Right ventricle myocardium inferior (tissue), 1 donor: ENCODE measurements at regions not wholly inside any gene's neighbourhood (a gene's known extent, or its start where the extent isn't known, plus 50 kb on each side); places are given as distances from the start of the nearest gene placed in this dataset.
"Not testable (repeated sequence)": the region's sequence is repeated elsewhere in the genome, so short reads cannot be mapped to it uniquely, and the experiment has no call there.

ENCODE experiments used
- ATAC-seq: fragments of 200-7000 bp; cut with Tn5 transposase; one replicate; pipeline ENCODE4 v1.9.1; 2020; ENCODE audit warnings: mild to moderate bottlenecking, moderate library complexity
- DNase-seq: peaks from one replicate; pipeline ENCODE4 v3.0.0; 2021; ENCODE audit errors: missing footprints
- intact Hi-C: fragments of 100-400 bp; cut with DNase I; formaldehyde crosslinking; loops from one replicate; pipeline ENCODE4 v1.11.0; 2022
- donor health status: DM: no; HTN: yes; CAD: no; lungs with severe emphysema.

DNA sequence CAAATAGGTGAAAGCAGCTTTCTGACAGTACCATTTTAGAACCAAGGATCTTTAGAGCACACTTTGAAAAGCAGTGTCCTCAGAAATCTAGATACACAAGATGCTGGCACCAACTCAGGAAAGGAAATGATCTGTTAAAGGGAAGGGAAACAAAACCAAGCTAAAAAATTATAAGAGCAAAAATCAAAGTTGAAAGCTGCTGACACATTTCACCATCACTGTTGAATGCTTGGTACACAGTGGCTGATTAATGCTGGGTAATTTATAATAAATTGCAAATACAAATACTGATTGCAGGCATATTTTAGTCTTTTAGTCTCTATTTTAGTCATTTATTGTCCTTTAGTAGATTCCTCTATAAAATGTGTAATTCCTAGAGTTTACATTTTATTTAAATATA is 1540.1 kb upstream of the PCDH10 start:
- DNase-seq = no peak
- intact Hi-C loops = no loop called here
- no peak for ATAC-seq

GRCh38 chr4:131610517-131610916 is 1538.6 kb upstream of the PCDH10 start:
- ATAC-seq, DNase-seq, intact Hi-C loops: not testable (repeated sequence)

GRCh38 chr4:131613086-131613823 is 1535.8 kb upstream of the PCDH10 start:
- DNase-seq (no peak), ATAC-seq (no peak)
- intact Hi-C loops = no loop called here

DNA sequence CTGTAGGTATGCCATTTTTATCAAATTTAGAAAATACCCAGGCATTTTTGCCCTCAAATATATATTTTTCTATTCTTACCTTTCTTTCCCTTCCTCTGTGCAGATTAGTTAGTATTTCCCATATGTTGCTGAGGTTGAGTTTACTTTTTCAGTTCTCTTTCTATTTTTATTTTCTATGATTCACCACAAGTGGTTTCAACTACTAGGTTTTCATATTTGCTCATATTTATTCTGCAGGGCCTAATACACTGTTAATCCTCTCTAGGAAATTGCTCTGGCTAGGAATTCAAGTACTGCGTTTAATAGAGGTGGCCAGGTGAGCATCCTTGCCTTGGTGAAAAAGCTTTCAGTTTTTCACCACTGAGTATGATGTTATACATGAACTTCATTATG is 1535.3 kb upstream of the PCDH10 start:
- intact Hi-C loops = no loop called here
- ATAC-seq (no peak), DNase-seq (no peak)

DNA sequence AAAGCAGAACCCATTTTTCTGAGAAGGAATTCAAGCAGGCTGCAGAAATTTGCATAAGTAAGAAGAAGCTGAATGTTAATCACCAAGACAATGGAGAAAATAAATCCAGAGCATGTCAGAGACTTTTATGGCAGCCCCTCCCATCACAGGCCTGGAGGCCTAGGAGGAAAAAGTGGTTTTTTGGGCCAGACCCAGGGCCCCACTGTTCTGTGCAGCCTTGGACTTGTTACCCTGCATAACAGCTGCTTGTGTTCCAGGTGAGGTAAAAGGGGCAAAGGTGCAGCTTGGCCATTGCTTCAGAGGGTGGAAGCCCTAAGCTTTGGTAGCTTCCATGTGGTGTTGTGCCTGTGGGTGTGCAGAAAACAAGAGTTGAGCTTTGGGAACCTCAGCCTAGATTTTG is 1516.2 kb upstream of the PCDH10 start:
- ATAC-seq (no peak), DNase-seq (no peak)
- intact Hi-C loops = no loop called here

- ATAC-seq (no peak), DNase-seq (no peak)
- intact Hi-C loops = no loop called here
Observed at GRCh38 chr4:131635191-131635590, 1513.9 kb upstream of the PCDH10 start.

DNA sequence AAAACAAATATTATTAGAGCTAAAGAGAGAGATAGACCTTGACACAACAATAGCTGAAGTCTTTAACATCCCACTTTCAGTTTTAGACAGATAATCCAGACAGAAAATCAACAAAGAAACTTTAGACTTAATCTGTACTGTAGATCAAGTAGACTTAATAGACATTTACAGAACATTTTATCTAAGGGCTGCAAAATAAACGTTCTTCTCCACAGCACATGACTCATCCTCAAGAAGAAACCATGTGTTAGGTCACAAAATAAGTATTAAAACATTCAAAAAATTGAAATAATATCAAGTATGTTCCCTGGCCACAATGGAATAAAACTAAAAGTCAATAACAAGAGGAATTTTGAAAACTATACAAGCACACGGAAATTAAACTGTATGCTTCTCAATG is 1510.3 kb upstream of the PCDH10 start:
- intact Hi-C loops = no loop called here
- ATAC-seq (no peak), DNase-seq (no peak)

- ATAC-seq (no peak), DNase-seq (no peak)
- intact Hi-C loops = no loop called here
Observed at GRCh38 chr4:131644619-131645018, 1504.5 kb upstream of the PCDH10 start.

DNA sequence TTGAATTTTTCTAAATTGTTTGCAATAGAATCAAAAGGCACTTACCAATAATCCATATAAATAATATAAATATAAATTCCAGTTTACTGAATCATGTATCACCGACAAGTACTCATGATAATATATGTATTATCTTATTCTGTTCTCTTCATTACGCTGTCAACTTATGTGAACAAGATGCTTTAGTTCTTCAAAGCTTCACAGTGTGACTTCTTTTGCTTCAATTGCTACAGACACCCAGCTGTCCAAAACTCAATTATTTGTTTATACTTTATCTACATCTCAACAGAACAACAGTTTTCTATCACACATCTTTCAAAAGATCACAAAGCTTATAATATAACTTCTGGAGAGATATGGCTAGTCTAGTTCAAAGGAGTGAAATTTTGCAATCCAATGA is 1499.9 kb upstream of the PCDH10 start:
- ATAC-seq (no peak), DNase-seq (no peak)
- intact Hi-C loops = no loop called here

DNA sequence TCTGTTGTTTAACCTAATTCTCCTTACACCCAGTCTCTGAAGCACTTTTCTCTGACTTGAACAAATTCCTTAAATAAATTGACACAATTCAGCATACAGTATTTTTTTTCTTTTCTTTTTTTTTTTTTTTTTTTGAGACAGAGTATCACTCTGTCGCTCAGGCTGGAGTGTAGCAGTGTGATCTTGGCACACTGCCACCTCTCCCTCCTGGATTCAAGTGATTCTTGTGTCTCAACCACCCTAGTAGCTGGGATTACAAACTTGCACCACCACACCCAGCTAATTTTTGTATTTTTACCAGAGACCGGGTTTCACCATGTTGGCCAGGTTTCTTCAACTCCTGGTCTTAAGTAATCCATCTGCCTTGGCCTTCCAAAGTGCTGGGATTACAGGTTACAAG is 1498.1 kb upstream of the PCDH10 start:
- no peak for ATAC-seq
- intact Hi-C loops = no loop called here

GRCh38 chr4:131683314-131683713 is 1465.8 kb upstream of the PCDH10 start:
- intact Hi-C loops, DNase-seq, ATAC-seq: not testable (repeated sequence)

More for the DNA sequence above, 1498.1 kb upstream of the PCDH10 start:
- DNase-seq = no peak

GRCh38 chr4:131721883-131722282 is 1427.2 kb upstream of the PCDH10 start:
- ATAC-seq (no peak), DNase-seq (no peak)
- intact Hi-C loops = no loop called here

GRCh38 chr4:131723069-131723468 is 1426.0 kb upstream of the PCDH10 start:
- intact Hi-C loops, ATAC-seq: not testable (repeated sequence)
- DNase-seq = peak; percentile 23

DNA sequence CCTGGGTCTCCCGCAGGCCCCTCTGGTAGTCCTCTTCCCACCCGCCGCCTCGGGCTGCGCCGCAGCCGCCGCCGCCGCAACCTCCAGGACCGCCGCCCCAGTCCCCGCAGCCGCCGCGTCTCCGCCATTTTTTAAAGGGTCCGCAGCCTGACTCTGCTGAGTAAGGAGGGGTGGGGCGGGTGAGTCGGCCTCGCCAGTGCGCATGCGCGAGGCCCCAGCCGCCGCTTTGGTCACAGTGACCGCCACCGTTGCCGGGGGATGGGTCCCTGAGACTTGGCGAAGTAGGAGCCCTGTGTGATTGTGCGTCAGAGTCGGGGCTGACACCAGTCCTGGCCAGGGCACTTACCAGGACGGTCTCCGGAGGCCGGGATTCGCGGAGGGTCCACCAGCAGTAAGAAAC is 1424.2 kb upstream of the PCDH10 start:
- DNase-seq = peak; percentile 77
- ATAC-seq, intact Hi-C loops: not testable (repeated sequence)

DNA sequence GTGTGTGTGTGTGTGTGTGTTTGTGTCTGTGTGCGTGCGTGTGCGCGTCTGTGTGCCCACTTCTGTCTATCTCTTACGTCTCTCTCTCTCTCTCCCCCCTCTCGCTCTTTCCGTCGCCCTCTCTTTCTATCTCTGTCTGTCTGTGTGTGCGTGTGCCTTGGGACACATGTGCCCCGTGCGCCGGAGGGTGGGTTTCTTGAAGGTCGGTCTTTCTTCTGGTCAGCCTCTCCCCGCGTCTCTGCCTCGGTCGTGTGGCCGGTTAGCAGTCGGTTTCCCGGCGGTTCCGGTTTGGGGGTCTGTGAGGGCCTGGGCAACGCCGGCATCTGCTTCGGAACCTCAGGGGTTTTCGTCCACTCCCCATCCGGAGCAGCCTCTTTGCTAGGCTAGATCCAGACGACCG is 1423.6 kb upstream of the PCDH10 start:
- ATAC-seq, DNase-seq, intact Hi-C loops: not testable (repeated sequence)

DNA sequence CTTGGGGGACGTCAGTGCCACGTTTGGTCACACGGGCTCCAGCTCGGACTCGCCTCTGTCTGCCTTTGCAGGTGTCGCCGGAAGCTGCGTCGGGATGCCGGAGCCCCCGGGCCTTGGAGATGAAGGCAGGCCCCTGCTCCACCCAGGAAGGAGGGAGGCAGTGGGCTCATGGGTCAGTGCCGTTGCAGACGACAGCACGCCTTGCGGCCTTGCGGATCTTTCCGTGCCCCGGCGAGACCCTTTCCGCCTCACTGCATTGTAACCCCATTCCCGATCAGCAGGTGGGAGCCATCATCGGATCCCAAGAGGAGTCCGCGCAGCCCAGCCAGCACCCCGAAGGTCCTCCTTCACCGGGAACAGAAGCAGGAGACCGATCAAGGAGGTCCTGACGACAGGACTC is 1422.2 kb upstream of the PCDH10 start:
- ATAC-seq, intact Hi-C loops, DNase-seq: not testable (repeated sequence)

- DNase-seq, intact Hi-C loops, ATAC-seq: not testable (repeated sequence)
Observed at GRCh38 chr4:131727418-131727817, 1421.7 kb upstream of the PCDH10 start.

GRCh38 chr4:131729205-131729604 is 1419.9 kb upstream of the PCDH10 start:
- ATAC-seq, DNase-seq, intact Hi-C loops: not testable (repeated sequence)

GRCh38 chr4:131729716-131730398 is 1419.2 kb upstream of the PCDH10 start:
- intact Hi-C loops, ATAC-seq: not testable (repeated sequence)
- peak; percentile 39 for DNase-seq

GRCh38 chr4:131730574-131730973 is 1418.5 kb upstream of the PCDH10 start:
- intact Hi-C loops, ATAC-seq: not testable (repeated sequence)
- DNase-seq = peak; percentile 31
